ENCODE measurements at regions not wholly inside any gene's neighbourhood (a gene's known extent, or its start where the extent isn't known, plus 50 kb on each side); places are given as distances from the start of the nearest gene placed in this dataset.

- TF ChIP-seq CTCF (IDR thresholded peaks at IDR 0.05), result no peak
- H3K27me3 Mint-ChIP-seq (ENCODE audit: low read depth), result peaks cover 6% of the 10 kb centered on the region
- no peaks in the 10 kb centered on the region for H3K4me1 Mint-ChIP-seq (ENCODE audit: low read depth)
- no peaks in the 10 kb centered on the region for H3K36me3 Mint-ChIP-seq (ENCODE audit: low read depth)
- H3K27ac Mint-ChIP-seq (ENCODE audit: unreplicated experiment), result no peak overlapping the region
- no peak overlapping the region for H3K4me3 Mint-ChIP-seq (ENCODE audit: unreplicated experiment)
- H3K9me3 Mint-ChIP-seq (ENCODE audit: low read depth), result no peaks in the 10 kb centered on the region
- DNase-seq (ENCODE audit: low spot score), result no peak
These were observed 308.6 kb upstream of the ZP4 start for GRCh38 chr1:238199325-238199724.

GRCh38 chr1:238196516-238196915 lies 305.8 kb upstream of the ZP4 start:
- peaks cover 9% of the 10 kb centered on the region for H3K27me3 Mint-ChIP-seq (ENCODE audit: low read depth)
- no peak overlapping the region for H3K27ac Mint-ChIP-seq (ENCODE audit: unreplicated experiment)
- H3K36me3 Mint-ChIP-seq (ENCODE audit: low read depth), result no peaks in the 10 kb centered on the region
- no peak overlapping the region for H3K4me3 Mint-ChIP-seq (ENCODE audit: unreplicated experiment)
- DNase-seq (ENCODE audit: low spot score), result no peak
- TF ChIP-seq CTCF (IDR thresholded peaks at IDR 0.05), result no peak
- H3K4me1 Mint-ChIP-seq (ENCODE audit: low read depth), result no peaks in the 10 kb centered on the region
- no peaks in the 10 kb centered on the region for H3K9me3 Mint-ChIP-seq (ENCODE audit: low read depth)

GRCh38 chr1:238191170-238191569 lies 300.4 kb upstream of the ZP4 start:
- Mint-ChIP-seq H3K4me1 (ENCODE audit: low read depth) (no peaks in the 10 kb centered on the region), H3K4me3 (ENCODE audit: unreplicated experiment) (no peak overlapping the region), H3K27ac (ENCODE audit: unreplicated experiment) (no peak overlapping the region), H3K36me3 (ENCODE audit: low read depth) (no peaks in the 10 kb centered on the region), H3K9me3 (ENCODE audit: low read depth) (peaks cover 5% of the 10 kb centered on the region), H3K27me3 (ENCODE audit: low read depth) (peaks cover 5% of the 10 kb centered on the region)
- no peak for DNase-seq (ENCODE audit: low spot score)
- no peak for TF ChIP-seq CTCF (IDR thresholded peaks at IDR 0.05)

GRCh38 chr1:238187575-238187949 lies 296.8 kb upstream of the ZP4 start:
- Mint-ChIP-seq H3K4me1 (ENCODE audit: low read depth) (no peaks in the 10 kb centered on the region), H3K27me3 (ENCODE audit: low read depth) (peaks cover 2% of the 10 kb centered on the region), H3K4me3 (ENCODE audit: unreplicated experiment) (no peak overlapping the region), H3K9me3 (ENCODE audit: low read depth) (peaks cover 23% of the 10 kb centered on the region), H3K36me3 (ENCODE audit: low read depth) (no peaks in the 10 kb centered on the region), H3K27ac (ENCODE audit: unreplicated experiment) (no peak overlapping the region)
- DNase-seq (ENCODE audit: low spot score), result no peak
- TF ChIP-seq CTCF (IDR thresholded peaks at IDR 0.05), result no peak

GRCh38 chr1:238186887-238187574 lies 296.3 kb upstream of the ZP4 start:
- Mint-ChIP-seq H3K27ac (ENCODE audit: unreplicated experiment) (no peak overlapping the region), H3K27me3 (ENCODE audit: low read depth) (no peaks in the 10 kb centered on the region), H3K4me1 (ENCODE audit: low read depth) (no peaks in the 10 kb centered on the region), H3K9me3 (ENCODE audit: low read depth) (peaks cover 28% of the 10 kb centered on the region), H3K4me3 (ENCODE audit: unreplicated experiment) (no peak overlapping the region), H3K36me3 (ENCODE audit: low read depth) (no peaks in the 10 kb centered on the region)
- no peak for DNase-seq (ENCODE audit: low spot score)
- no peak for TF ChIP-seq CTCF (IDR thresholded peaks at IDR 0.05)

Data from chondrocyte (in vitro differentiated cells).